GM18907 (cell line): ENCODE measurements at regions not wholly inside any gene's neighbourhood (a gene's known extent, or its start where the extent isn't known, plus 50 kb on each side); places are given as distances from the start of the nearest gene placed in this dataset.

Experiments used
- ATAC-seq: cut with Tn5 transposase; IDR thresholded peaks from one replicate; pipeline ENCODE4 v1.9.1; 2021; ENCODE audit warnings: mild to moderate bottlenecking, moderate library complexity; ENCODE audit not compliant: unreplicated experiment

DNA sequence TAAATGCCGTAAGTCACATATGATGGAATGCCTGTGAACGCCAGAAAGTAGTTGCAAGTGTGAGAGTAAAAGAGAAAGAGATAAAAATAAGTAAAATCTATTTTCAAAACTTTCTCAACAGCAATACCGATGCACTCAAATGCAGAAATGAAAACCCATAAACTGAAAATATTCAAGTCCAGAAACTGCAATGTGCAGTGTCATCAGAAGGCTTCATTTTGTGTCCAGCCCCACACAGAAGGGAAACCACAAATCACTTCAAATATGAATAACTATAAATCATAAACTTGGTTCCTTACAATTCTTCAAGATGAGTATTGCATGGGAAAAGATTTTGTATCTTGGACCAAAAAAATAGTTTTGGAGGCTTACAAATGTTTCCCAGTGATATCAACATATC, 375.2 kb upstream of the ANO5 start:
- no peak for ATAC-seq

DNA sequence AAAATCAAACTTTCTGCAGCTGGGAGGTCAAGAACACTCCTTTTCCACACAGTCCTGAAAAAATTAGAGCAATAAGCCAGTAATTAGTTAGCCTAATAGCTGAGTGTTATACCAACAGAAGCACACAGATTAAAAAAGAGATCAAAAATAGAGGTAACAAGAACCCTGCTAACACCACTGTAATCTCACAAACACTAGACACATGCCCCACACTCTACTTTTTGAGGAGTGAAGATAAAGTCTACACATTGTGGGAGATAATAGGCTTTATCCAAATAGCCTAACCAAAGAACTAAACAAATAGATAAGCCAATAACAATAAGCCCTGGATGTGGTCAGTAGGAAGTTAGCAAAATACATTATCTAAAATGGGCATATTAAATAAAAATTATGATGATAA, 372.7 kb upstream of the ANO5 start:
- no peak for ATAC-seq

DNA sequence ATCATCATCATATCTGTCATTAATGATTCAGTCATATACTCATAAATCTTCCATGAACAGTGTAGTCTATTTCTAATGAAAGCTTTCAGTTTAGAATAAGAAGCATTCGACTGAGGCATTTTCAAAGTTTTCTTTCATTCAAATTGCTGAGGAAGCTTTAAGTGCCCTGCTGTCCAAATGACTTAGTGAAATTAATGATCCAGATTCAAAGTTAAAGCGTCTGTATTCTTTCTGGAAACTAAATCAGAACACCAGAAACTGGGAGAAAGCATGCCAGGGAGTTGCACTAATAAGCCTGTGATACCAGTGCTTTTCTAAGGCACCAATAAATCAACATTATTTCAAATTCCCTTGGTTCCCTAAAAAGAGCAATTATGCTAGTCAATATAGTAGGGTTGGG, 367.8 kb upstream of the ANO5 start:
- no peak for ATAC-seq

DNA sequence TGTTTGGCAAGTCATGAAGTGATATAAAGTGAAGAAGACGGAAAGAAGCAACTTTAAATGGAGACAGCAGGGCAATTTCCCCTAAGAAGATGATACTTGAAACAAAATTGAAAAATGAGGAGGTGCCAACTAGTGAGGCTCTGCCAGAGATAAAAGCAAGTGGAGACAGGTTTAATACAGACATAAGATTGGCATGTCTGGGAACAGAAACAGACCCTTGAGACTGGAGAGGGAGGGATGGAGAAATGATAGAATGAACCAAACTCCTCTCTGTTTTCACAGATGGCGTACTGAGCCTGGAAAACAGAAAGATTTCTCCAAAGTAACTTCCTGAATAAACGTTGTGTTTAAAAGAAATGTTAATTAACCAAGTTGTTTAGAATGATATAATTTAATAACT, 354.5 kb upstream of the ANO5 start:
- ATAC-seq: no peak

DNA sequence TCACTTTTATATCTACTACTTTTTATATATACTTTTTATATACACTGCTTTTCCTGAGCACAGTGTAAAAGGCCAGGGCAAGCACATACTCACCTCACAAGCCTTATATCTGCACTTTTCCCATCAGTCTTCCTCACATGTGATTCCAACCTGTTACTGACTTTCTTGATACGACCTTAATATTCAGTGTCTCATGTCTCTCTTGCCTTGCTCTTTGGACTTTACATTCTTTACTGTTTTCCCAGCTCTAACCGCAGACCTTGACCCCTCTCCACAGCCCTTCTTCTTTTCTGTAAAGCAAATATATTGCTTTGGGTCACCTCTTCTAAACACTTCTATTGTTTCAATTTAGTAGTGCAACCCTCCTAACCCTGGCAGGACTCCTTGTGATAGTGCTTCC, 353.1 kb upstream of the ANO5 start:
- no peak for ATAC-seq

DNA sequence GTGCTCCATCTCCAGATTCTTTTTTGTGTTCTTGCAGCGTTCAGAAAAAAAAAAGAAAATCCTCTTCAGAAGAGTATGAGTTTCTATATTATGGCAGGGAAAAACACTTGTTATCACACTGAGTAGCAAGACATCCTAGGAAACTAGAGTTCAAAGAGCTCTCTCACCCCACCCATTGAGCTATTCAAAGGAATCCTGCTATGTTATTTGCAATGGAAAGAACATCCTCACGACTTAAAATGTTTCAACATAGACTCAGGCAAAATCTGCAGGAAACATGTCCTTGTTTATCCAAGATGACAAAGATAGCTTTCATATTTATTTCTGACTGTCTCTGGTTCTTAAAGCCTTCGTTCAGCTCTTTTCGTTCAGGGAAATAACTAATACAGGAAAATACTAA, 331.6 kb upstream of the ANO5 start:
- ATAC-seq: no peak

DNA sequence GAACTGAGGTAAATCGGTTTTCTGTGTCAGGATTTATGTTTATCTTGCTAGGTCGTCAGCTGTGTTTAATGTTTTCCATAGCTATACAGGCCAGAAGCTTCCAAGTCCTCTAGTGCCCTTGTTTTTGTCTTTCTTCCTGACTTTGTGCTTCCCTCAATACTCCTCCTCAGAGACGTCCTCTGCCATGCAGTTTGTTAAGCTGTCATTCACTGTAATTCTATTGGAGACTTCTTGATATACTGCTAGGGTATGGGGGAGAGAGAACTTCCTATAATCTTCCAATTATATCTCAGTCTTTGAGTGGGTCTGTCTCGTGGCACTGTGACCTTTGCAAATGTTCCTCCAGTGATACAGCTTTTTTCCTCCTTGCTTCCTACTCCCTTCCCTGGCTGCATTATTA, 327.3 kb upstream of the ANO5 start:
- no peak for ATAC-seq

DNA sequence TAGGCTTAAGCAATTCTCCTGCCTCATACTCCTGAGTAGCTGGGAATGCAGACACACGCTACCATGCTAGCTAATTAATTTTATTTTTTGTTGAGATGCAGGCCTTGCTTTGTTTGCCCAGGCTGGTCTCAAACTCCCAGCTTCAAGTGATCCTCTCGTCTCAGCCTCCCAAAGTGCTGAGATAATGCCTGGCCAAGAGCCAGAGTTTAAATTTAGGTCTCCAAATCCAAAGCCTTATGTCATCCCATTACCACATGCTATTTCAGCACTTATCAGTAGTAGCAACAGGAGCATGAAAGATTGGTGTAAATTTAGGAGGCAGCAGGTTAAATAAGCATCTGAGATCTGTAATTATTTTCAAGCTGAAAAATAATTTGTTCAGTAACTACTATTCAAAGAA, 326.1 kb upstream of the ANO5 start:
- no peak for ATAC-seq

DNA sequence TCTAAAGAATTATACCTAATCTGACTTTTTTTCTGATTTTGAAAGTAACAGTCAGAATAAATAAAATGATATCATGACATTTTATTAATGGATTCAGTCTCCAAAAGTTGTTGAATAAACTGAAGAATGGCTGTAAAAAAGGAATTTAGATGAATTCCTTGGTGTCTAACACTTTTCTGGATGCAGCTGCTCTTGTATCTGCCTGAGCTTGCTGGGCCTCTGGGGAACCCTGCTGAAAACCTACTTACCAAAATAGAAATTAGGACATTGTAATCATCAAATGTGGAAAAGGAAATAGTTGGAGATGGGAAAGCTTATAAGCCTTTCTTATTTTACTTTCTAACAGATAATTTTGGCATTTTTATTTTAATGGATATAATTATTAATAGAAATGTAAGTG, 315.7 kb upstream of the ANO5 start:
- ATAC-seq: no peak

DNA sequence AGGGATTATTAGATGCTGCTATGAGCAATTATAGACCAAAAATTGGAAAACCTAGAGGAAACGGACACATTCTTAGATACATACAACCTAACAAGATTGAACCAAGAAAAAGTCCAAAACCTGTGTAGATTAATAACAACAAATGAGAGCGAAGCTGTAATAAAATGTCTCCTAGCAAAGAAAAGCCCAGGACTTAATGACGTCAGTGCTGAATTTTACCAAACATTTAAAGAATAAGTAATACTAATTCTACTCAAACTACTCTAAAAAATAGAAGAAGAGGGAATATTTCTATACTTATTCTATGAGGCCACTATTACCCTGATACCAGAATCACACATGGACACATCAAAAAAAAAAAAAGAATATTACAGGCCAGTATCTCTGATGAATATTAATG, 309.5 kb upstream of the ANO5 start:
- ATAC-seq: no peak

DNA sequence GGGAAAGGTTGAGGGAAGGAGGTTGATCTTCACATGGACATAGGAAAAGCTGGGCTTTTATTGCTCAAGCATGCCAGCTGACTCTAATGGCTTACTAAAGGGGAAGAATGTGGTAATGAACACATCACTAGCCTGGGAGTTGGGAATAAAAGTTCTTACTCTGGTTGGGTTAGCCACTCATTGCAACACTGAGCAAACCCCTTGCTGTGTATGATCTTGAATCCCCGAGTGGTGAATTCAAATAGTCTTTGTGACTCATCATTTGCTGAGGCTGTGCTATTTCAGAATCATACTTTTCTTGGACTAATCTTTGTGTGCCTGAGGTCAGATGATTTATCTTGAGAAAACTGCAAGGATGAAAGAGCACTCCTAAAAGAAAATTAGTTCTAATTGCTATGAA, 304.1 kb upstream of the ANO5 start:
- ATAC-seq: no peak

DNA sequence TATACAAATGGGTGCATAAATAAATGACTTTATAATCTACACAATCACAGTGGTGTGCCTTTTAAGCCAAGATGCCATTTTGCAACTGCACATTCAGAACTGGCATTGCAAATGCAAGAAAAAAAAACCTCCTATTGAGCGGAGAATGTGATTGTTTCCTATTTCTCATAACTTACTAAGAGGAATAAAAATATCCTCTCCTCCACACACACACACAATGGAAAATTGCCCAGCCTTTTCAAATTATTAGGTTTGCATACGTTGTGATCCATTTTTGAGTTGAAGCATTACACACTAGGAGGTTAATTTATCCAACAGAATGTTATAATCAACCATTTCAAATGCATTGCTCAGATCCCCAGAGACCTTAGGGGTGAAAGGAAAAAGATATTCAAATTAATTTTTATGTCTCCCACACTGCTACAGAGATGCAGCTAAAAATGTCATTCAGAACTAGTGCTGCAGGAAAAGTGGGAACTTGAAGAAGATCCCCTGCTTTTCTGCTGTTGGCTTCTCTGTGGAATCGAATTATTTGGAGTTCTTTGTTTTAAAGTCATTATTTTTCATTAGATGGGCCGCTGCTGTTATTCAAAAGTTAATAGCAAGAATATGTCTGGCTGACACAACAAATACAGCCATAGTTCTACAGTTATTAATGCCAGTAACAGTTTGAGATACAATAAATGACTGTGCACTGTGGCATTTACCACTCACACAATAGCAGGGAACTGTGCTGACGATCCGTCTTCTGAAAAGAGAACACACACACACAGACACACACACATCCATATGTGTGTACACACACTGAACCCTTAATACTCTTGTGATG, 299.9 kb upstream of the ANO5 start:
- ATAC-seq: no peak

DNA sequence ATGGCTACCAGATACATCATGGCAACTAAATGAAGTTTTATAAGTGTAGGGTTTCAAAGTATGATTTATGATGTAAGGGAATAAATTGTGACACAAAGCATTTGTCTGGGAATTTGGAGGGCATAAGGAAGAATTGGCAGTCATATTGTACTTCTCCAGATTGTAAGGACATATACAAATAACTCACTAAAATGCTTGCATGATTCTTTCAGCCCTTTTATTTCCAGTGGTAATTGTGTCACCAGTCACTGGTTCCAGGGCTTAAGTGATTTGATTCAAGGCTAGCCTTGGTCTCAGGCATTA, 299.4 kb upstream of the ANO5 start:
- no peak for ATAC-seq

DNA sequence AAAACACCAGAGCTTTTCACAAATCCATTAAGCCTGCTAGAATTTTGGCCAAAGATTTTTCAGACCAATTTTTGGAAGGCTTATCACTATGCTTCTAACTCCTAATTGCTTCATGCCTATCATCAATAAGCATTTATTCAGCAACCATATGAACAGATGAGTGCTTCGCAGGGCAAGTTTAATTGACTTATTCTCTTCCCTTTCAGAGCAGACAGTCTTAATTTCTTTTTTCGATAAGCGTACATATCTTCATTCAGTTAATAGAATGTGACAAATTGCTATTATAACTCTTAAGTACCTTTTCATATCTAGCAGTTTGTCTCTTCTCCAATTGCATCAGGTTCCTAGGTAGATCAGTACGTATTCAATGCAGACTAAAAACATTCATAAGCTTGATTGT, 298.4 kb upstream of the ANO5 start:
- no peak for ATAC-seq

DNA sequence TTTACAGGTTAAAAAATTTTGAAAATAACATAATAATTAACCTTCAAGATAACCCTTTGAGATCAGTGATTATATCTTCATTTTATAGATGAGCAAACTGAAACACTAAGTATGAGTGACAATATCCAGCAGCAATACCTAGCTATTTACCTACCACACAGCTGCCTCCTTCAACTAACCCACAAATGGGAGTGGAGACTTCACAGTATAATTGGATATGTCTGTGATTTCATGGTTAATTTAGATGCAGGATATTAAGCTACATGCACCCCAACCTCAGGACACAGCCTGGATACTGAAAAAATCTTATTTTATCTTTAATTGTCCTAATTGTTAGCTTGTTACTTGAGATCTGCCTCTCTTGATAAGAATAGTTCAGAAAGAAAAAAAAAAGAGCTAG, 297.2 kb upstream of the ANO5 start:
- ATAC-seq: no peak

DNA sequence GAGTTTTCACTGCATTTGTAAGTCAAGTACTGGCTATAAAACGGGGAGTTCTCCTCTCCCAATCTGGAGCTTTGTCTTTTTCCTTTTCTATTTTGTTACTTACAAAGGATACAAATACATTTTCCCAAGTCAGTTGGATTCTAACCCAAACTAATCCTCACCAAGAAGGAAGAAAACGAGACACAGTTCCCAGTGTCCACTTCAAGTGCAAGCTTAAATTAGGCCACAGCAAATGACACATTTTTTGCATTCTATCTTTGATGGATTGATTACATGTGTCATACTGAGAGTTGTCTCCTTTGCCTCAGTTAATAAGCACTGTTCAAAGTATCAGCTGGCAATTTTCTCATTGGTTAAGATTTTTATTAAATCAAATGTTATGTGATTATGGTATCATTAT, 296.7 kb upstream of the ANO5 start:
- ATAC-seq: no peak

DNA sequence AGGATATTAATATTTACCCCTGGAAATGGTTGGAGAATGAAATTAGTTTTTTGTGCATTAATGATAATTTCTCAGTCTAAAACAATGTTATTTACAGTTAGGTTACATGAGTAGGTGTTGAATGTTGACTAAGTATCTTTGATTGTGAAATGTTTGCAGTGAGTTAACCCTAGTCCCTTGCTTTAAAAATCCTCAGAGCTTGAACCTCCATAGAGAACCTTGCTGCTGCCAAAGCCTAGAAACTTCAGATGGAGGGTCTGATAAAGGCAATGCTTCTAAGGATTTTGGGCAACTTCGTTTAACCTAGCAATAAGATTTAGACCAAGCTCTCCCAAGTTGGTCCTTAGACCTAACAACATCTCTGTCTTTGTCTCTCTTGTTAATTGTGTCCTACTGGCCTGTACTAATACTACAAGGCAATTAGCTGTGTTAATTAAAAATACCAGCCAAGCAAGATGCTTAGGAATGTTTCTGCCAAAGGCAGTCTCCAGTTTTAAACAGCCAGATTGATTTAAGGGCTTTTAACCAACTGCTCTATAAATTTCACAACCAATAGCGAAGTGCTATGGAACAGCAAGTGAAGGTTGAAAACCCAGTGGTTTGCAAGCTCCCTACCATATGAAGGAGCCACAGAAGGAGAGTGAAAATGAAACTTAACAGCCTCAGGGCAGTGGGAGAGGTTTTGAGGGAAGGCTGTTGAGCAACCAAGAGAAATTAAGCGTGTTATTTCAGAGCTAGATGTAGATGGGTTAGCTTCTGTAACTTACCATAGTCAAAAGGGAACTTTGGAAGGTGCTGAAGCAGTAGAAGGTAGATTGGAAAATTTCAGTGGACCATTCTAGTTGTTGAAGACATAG, 295.9 kb upstream of the ANO5 start:
- ATAC-seq: peak; percentile 73

DNA sequence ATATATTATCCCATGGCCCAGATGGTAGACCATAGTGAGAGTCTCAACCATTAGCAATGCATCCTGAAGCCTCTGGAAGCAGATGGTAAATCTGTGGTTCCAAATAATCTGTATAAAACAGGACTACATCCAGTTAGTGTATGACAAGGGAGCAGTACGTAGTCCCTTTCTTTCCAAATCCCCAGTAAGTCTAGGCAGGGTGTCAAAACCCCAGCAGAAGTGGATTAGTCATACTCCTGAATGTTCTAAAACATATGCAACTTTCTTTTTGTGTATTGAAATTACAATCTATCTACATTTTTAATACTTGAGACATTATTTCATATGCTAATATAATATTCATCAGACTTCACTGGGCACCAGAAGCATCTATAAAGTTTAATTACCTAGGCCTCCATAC, 295.1 kb upstream of the ANO5 start:
- ATAC-seq: no peak

DNA sequence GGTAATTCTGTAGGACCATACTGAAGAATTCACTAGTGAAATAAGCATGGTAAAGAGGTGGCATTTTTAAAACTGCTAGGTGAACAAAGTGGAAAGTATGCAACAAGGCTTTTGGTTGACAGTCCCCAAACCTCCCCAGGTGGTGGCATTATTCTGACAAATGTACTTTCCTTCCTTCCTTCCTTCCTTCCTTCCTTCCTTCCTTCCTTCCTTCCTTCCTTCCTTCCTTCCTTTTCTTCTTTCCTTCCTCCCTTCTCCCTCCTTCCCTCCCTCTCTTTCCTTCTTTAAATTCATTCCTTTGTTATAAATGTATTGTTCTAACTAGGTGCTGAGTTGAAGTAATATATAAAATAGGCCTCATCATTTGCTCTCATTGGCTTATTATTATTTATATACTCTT, 284.7 kb upstream of the ANO5 start:
- no peak for ATAC-seq

DNA sequence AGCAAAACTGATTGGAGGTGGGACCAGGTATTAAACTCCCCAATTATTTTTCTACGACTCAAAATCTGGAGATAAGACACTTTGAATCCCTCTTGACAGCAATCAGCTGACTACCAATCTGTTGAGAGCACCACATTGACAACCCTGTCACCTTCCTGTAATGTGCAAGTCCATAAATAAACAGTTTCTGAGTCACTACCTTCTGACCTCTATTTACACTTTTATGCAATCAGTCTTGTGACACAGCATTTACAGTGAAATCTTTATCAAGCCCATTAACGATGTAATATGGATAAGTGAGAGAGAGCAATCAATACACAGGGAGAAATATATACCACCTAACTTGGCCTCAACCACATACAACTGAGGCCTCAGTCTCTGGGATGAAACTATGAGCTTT, 283.7 kb upstream of the ANO5 start:
- ATAC-seq: no peak

DNA sequence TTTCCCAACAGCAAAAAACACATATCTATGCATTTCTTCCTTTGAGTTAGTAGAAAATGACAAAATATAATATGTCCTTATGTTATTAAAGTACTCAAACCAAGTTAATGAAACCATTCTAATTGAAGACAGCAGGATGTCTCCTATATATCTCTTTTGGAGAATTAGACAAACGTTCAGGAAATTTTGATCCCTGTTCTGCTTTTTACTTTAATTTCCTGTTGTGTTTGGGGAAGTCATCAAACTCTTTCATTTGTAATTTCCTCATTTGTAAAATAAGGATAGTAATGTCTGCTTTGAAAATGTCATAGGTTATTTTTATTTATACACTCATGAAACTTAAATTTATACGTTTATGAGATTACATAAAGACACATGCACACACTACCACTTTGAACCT, 281.8 kb upstream of the ANO5 start:
- ATAC-seq: no peak

DNA sequence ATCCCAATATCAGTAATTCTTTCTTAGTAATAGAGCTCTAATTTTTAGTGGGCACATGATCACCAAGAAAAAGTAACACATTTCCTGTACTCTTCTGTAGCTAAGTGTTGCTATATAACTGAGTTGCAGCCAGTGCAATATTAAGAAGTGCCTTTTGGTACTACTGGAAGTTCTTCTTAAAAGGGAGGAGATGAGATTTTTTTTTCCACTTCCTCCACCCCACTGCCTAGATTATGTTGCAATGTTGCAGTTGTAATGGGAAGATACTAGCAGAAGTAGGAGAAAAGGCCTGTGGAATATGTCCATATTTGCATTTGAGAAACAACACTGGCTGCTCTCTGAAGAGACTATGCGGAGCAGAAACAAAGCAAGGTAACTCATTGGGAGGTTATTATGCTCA, 280.6 kb upstream of the ANO5 start:
- ATAC-seq: no peak

DNA sequence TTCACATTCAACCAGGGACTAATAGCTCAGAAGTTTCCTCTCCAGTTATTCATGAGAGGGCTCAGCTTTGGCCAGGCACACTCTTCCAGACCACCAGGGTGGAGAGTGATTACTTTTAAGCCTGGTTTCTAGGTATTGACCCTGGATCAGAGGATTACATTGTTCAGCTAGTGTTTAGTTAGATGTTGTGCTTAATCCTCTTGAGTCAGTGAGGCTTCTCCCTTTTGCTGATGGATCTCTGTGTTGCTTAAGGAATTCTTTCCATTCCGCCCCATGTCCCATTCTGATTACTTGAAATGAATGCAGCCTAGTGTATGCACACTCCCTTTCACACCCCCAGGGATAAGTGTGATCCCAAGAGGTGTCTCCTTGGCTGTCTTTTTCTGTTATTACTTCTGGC, 271.7 kb upstream of the ANO5 start:
- ATAC-seq: no peak
